NCI-H69 (cell line): ENCODE measurements at regions not wholly inside any gene's neighbourhood (a gene's known extent, or its start where the extent isn't known, plus 50 kb on each side); places are given as distances from the start of the nearest gene placed in this dataset.
A peak's percentile ranks its signal among the peaks of the same experiment; 100 is the strongest.
"Not testable (repeated sequence)": the region's sequence is repeated elsewhere in the genome, so short reads cannot be mapped to it uniquely, and the experiment has no call there.

Experiments
- DNase-seq: peaks from one replicate; lab custom pipeline; 2025; lab: John Stamatoyannopoulos, UW

- DNase-seq, result no peak
These were observed 1046.7 kb downstream of the CDH9 start for GRCh38 chr5:25991639-25992038.

- no peak for DNase-seq
These were observed 1047.6 kb downstream of the CDH9 start for GRCh38 chr5:25990771-25991170.

GRCh38 chr5:25979086-25979485 is 1059.3 kb downstream of the CDH9 start:
- DNase-seq, result no peak

GRCh38 chr5:25975885-25976284 is 1062.5 kb downstream of the CDH9 start:
- DNase-seq, result no peak

- peak; percentile 5 for DNase-seq
These were observed 1063.9 kb downstream of the CDH9 start for GRCh38 chr5:25974451-25974850.

- DNase-seq, result no peak
These were observed 1067.4 kb downstream of the CDH9 start for GRCh38 chr5:25970906-25971489.

GRCh38 chr5:25969042-25969441 is 1069.3 kb downstream of the CDH9 start:
- DNase-seq, result not testable (repeated sequence)

GRCh38 chr5:25964009-25964372 is 1074.4 kb downstream of the CDH9 start:
- DNase-seq, result no peak

GRCh38 chr5:25963251-25964008 is 1075.0 kb downstream of the CDH9 start:
- DNase-seq, result no peak

- DNase-seq, result no peak
These were observed 1083.0 kb downstream of the CDH9 start for GRCh38 chr5:25955337-25955736.

GRCh38 chr5:25950681-25951080 is 1087.7 kb downstream of the CDH9 start:
- no peak for DNase-seq

GRCh38 chr5:25948278-25948677 is 1090.1 kb downstream of the CDH9 start:
- no peak for DNase-seq

- no peak for DNase-seq
These were observed 1093.6 kb downstream of the CDH9 start for GRCh38 chr5:25944786-25945185.

- DNase-seq, result no peak
These were observed 1129.2 kb downstream of the CDH9 start for GRCh38 chr5:25909163-25909562.

- DNase-seq, result no peak
These were observed 1132.7 kb downstream of the CDH9 start for GRCh38 chr5:25905646-25906045.

GRCh38 chr5:25892211-25892610 is 1146.2 kb downstream of the CDH9 start:
- no peak for DNase-seq

GRCh38 chr5:25891691-25892090 is 1146.7 kb downstream of the CDH9 start:
- DNase-seq, result no peak

- no peak for DNase-seq
These were observed 1156.9 kb downstream of the CDH9 start for GRCh38 chr5:25881318-25882036.

GRCh38 chr5:25863811-25864210 is 1174.6 kb downstream of the CDH9 start:
- DNase-seq, result no peak

GRCh38 chr5:25862276-25862675 is 1176.1 kb downstream of the CDH9 start:
- DNase-seq, result peak; percentile 20

- peak; percentile 79 for DNase-seq
These were observed 1180.4 kb downstream of the CDH9 start for GRCh38 chr5:25858019-25858418.

GRCh38 chr5:25851301-25851700 is 1187.1 kb downstream of the CDH9 start:
- DNase-seq, result no peak

GRCh38 chr5:25850581-25850980 is 1187.8 kb downstream of the CDH9 start:
- no peak for DNase-seq
